Uterus (tissue), 2 donors: ENCODE measurements at regions not wholly inside any gene's neighbourhood (a gene's known extent, or its start where the extent isn't known, plus 50 kb on each side); places are given as distances from the start of the nearest gene placed in this dataset.

Source experiments
- CTCF ChIP-seq, 4 experiments: fragments of 200-600 bp in 2 of 4; fragments of 450-650 bp in 2 of 4; sonication (generic) in 2 of 4; IDR thresholded peaks; one replicate each; pipeline ENCODE4 v1.5.1; 2016 to 2019; ENCODE audit warnings: antibody characterized with exemption in 4 of 4, mild to moderate bottlenecking in 2 of 4, moderate library complexity in 1 of 4
- POLR2A ChIP-seq, 2 donors: fragments of 450-650 bp; IDR thresholded peaks; one replicate each; pipeline ENCODE4 v1.6.1; 2016; ENCODE audit warnings: antibody characterized with exemption in 2 of 2, mild to moderate bottlenecking in 1 of 2, moderate library complexity in 1 of 2

DNA sequence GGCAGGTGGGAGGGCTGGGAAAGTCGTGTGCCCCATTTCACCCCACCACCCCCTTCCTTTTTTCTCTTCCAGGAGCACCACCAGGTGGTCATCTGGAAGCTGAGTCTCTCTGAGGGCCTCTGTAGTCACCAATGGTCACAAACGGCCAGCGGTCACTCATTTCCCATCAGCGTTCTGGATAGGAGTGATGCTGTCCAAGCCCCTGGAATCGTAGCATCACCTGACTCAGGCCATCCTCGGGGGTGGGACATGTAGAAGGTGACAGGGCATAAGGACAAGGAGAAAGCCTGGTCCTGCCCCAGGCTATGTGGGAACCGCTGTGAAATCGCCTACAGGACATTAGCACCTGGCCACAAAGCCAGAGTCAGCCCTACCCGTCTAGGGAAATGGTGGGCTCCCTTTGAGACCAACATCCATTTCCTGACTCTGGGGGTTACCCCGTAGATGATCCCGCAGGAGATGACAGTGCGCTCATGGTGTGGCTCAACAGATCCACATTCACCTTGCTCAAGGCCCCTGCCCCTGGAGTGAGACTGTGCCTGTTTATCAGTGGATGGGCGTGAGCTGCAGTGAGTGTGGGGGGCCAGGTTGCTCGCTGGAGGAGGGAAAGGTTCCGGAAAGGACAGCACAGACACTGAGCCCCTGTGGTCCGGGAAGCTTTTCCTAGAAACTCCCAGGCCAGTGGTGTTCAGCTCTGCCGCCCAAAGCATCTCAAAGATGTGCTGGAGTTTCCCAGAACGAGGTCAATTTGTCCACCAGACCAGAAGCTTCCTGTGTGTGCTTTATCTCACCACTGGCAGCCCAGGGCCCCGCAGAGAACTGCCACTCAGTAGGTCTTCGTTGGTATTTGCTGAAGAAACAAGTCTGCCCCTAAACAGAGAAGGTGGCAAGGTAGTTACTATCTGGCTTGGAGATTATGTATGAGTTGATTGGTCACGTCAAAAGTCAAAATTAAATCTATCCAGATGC, 61.1 kb upstream of the UNC5A start:
- TF ChIP-seq POLR2A (IDR thresholded peaks at IDR 0.05), result no peak
- TF ChIP-seq CTCF (IDR thresholded peaks at IDR 0.05), result no peak
